Activated T-helper 2 cell treated with anti-CD3 and anti-CD28 coated beads, Interferon-gamma antibody, Interleukin-2, Interleukin-4, amounts not matched to agents 10 μg/mL and 5 μg/mL and 100 μg/mL, durations not matched to agents 14 hours and 24 hours and 36 hours (primary cell): ENCODE measurements at regions not wholly inside any gene's neighbourhood (a gene's known extent, or its start where the extent isn't known, plus 50 kb on each side); places are given as distances from the start of the nearest gene placed in this dataset.
A peak's percentile ranks its signal among the peaks of the same experiment; 100 is the strongest.
"Not testable (repeated sequence)": the region's sequence is repeated elsewhere in the genome, so short reads cannot be mapped to it uniquely, and the experiment has no call there.

Source experiments
- DNase-seq: peaks from one replicate; pipeline ENCODE4 v3.0.0; 2021; ENCODE audit warnings: low spot score
- H3K27ac Mint-ChIP-seq: one replicate; pipeline ENCODE4 v1.8.0; 2021; ENCODE audit warnings: mixed read lengths
- H3K27me3 Mint-ChIP-seq: one replicate; pipeline ENCODE4 v1.8.0; 2021; ENCODE audit warnings: low read depth, mixed read lengths
- H3K36me3 Mint-ChIP-seq: one replicate; pipeline ENCODE4 v1.8.0; 2021; ENCODE audit warnings: low read depth, mixed read lengths
- H3K4me1 Mint-ChIP-seq: one replicate; pipeline ENCODE4 v1.8.0; 2021; ENCODE audit warnings: low read depth, mixed read lengths
- H3K4me3 Mint-ChIP-seq: one replicate; pipeline ENCODE4 v1.8.0; 2021; ENCODE audit warnings: low read depth, mild to moderate bottlenecking, moderate library complexity, mixed read lengths
- H3K9me3 Mint-ChIP-seq: one replicate; pipeline ENCODE4 v1.8.0; 2021; ENCODE audit warnings: mixed read lengths
- intact Hi-C: fragments of 100-400 bp; cut with micrococcal nuclease; formaldehyde crosslinking; loops from one replicate; pipeline ENCODE4 v1.15.1; 2023

DNA sequence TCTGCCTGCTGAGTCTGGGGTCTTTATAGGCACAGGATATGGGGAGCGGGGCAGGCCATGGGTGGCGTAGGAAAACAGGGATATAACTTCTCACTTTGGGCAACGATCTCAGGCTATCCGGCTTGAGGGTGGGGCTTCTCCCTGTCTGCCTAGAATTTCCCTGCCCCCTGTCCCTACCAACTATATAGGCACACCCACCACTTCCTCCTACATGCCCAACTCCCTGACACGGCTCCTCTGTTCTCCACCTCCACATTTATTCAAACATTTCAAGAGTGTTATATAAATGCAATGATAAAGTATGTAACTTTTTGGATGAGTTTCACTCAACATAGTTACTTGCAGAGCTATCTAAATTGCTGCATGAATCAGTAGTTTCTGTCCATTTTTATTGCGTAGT is 363.2 kb upstream of the RORB start:
- no peak for DNase-seq
- no peaks in the 10 kb centered on the region for H3K36me3 Mint-ChIP-seq
- H3K4me1 Mint-ChIP-seq: no peaks in the 10 kb centered on the region
- intact Hi-C loops: no loop called here
- H3K27ac Mint-ChIP-seq: no peak overlapping the region
- no peaks in the 10 kb centered on the region for H3K27me3 Mint-ChIP-seq
- no peak overlapping the region for H3K4me3 Mint-ChIP-seq
- H3K9me3 Mint-ChIP-seq: no peaks in the 10 kb centered on the region

DNA sequence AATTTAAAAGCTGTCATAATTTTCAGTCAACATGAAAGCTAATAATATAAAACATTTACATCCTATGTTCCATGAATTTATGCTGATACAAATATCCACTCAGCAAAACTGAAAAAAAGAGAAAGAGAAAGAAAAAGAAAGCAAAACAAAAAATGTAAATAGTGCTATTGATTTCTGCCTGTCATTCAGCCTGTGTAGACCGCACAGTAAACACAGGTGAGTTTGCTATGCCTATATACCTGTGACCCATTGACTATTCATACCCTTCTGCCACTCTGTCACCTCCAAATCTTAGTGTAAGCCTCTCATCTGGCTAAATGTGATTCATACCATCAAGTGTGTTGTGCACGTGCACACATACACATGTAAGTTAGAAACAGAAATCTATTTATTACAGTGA is 359.0 kb upstream of the RORB start:
- no peaks in the 10 kb centered on the region for H3K36me3 Mint-ChIP-seq
- intact Hi-C loops: no loop called here
- no peak overlapping the region for H3K4me3 Mint-ChIP-seq
- no peaks in the 10 kb centered on the region for H3K27me3 Mint-ChIP-seq
- H3K9me3 Mint-ChIP-seq: no peaks in the 10 kb centered on the region
- no peak overlapping the region for H3K27ac Mint-ChIP-seq
- DNase-seq: no peak
- no peaks in the 10 kb centered on the region for H3K4me1 Mint-ChIP-seq

DNA sequence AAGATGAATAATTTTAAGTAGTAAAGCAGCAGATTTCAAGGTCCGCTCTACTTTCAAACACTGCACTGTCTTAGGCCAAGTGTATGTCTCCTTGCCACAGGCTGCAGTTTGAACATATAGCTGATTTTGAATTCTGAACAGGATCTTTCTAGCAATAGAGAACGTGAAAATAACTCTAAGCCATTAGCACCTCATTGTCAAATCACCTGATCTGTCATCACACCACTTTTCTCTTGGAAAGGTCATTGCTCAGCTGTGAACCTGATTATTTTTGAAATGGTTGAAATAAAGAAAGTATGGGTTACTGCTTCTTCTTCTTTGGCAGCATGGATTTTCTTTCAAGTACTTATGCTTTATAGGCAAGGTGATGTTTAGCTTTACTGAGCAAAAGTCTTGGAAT is 357.0 kb upstream of the RORB start:
- no peaks in the 10 kb centered on the region for H3K4me1 Mint-ChIP-seq
- intact Hi-C loops: no loop called here
- no peak overlapping the region for H3K4me3 Mint-ChIP-seq
- DNase-seq: no peak
- H3K27me3 Mint-ChIP-seq: no peaks in the 10 kb centered on the region
- H3K36me3 Mint-ChIP-seq: no peaks in the 10 kb centered on the region
- no peaks in the 10 kb centered on the region for H3K9me3 Mint-ChIP-seq
- H3K27ac Mint-ChIP-seq: no peak overlapping the region

DNA sequence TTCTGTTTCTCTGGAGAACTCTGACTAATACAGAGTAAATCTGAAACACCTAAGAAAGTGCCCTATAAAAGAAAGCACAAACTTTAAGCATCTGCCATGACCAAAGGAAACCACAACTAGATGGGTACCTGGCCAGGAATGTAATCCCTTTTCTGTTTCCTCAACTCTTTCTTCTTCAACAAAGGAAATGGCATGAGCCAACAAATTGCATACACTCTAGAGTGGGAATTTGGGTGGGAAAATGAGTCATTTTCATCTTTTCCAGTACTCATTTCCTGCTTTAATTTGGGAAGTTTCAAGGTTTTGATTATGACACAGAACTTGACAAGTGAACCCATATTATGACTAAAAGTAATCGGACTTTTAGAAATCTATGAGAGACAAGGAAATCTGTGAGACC is 349.2 kb upstream of the RORB start:
- DNase-seq: no peak
- Mint-ChIP-seq H3K9me3 (peaks cover 3% of the 10 kb centered on the region), H3K4me1 (no peaks in the 10 kb centered on the region), H3K27me3 (no peaks in the 10 kb centered on the region), H3K27ac (no peak overlapping the region), H3K36me3 (no peaks in the 10 kb centered on the region), H3K4me3 (no peak overlapping the region)
- intact Hi-C loops: no loop called here

DNA sequence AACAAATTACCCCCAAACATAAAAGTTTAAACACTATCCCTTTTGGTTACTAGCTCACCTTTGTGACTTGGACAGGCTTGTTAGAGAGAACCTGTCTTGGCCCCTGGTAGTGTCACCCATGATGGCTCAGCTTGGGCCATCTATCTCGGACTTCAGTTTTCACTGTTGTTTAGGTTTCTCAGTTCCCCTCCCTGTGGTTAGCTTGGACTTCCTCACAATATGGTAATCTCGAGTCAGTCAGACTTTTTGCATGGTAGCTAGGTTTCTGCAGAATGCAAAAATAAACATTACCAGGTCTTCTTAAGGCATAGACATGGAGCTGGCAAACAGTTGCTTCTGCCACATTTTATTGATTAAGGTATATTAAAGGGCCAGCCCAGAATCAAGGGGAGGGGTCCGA is 324.3 kb upstream of the RORB start:
- Mint-ChIP-seq H3K4me3 (no peak overlapping the region), H3K9me3 (peaks cover 4% of the 10 kb centered on the region)
- intact Hi-C loops: no loop called here

DNA sequence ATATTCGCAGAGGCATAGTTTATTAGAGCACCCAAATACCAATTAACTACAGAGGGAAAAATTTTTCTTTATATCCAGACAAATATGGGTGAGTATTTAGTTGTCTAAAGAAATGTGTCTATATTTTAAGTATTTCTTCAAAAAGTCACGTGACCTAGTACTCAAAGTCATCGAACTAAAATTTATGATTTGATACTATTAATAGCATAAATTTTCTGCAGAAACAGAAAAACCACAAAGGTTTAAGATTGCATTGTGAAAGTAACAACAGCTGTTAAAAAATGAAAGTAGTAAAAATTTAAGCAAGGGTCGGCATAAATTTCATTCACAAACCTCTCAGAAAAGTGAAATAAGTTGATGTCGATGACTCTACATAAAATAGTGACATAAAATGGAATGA is 323.9 kb upstream of the RORB start:
- DNase-seq: no peak
- intact Hi-C loops: no loop called here
- H3K9me3 Mint-ChIP-seq: peaks cover 4% of the 10 kb centered on the region
- no peak overlapping the region for H3K4me3 Mint-ChIP-seq
- peaks cover 4% of the 10 kb centered on the region for H3K4me1 Mint-ChIP-seq
- no peaks in the 10 kb centered on the region for H3K36me3 Mint-ChIP-seq
- H3K27me3 Mint-ChIP-seq: no peaks in the 10 kb centered on the region
- no peak overlapping the region for H3K27ac Mint-ChIP-seq

More for the DNA sequence above, 324.3 kb upstream of the RORB start:
- Mint-ChIP-seq H3K36me3 (no peaks in the 10 kb centered on the region), H3K27me3 (no peaks in the 10 kb centered on the region), H3K4me1 (peaks cover 4% of the 10 kb centered on the region), H3K27ac (no peak overlapping the region)
- DNase-seq: no peak

DNA sequence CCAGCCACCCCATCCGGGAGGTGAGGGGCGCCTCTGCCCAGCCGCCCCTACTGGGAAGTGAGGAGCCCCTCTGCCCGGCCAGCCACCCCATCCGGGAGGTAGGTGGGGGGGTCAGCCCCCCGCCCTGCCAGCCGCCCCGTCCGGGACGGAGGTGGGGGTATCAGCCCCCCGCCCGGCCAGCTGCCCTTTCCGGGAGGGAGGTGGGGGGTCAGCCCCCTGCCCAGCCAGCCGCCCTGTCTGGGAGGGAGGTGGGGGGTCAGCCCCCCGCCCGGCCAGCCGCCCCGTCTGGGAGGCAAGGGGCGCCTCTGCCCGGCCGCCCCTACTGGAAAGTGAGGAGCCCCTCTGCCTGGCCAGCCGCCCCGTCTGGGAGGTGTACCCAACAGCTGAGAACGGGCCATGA is 299.4 kb upstream of the RORB start:
- H3K27me3 Mint-ChIP-seq, H3K4me1 Mint-ChIP-seq, H3K9me3 Mint-ChIP-seq, H3K27ac Mint-ChIP-seq, DNase-seq, H3K4me3 Mint-ChIP-seq, H3K36me3 Mint-ChIP-seq, intact Hi-C loops: not testable (repeated sequence)

DNA sequence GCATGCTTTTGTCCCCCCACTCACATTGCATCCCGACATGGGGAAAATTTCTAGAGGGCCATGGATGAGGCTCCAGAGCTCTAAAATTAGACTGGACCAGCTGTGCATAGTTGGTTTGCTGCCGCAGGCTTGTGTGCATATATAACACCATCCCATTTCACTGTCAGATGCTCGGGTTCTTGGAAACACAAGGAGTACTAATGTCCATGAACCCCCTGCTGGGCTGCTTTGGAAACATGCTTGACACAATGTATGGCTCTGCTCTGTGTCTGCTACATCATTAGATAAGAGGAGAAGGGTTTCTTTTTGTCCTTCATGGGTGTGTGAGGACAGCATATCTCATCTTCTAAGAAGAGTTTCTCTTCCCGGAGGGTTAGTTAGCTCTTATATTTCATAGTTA is 292.1 kb upstream of the RORB start:
- DNase-seq: no peak
- intact Hi-C loops: no loop called here
- H3K9me3 Mint-ChIP-seq: no peaks in the 10 kb centered on the region
- no peaks in the 10 kb centered on the region for H3K27me3 Mint-ChIP-seq
- no peaks in the 10 kb centered on the region for H3K4me1 Mint-ChIP-seq
- no peak overlapping the region for H3K4me3 Mint-ChIP-seq
- H3K36me3 Mint-ChIP-seq: no peaks in the 10 kb centered on the region
- H3K27ac Mint-ChIP-seq: no peak overlapping the region

DNA sequence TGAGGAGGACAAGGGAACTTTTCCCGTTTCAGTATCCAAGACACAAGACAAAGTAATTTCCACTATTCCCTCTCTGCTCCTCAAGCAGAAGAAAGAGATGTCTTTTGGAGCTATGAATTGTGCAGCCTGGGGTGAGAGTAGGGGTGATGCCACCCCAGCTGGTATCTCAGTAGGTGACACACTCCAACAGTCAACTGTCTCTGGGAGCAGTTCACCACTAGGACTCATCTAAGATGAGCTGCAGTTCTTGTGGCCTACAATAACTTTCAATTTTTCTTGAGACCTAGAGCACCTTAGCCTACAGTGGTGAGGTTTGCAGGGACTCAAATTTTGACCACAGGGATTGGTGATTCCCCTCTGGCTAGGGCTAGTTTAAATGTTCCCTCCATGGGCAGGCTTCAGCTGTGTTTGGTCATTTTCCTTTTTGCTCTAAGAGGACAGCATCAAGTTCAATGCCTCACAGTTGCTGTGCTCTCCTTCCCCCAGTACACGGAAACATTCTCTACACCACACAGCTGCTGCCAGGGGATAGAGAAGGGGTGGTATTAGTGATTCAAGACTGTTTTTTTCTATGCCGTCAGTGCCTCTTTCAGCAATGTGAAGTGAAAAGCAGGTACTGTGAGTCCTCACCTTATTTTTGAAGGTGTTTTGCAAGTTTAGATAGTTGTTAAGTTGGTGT is 278.6 kb upstream of the RORB start:
- Mint-ChIP-seq H3K27me3 (no peaks in the 10 kb centered on the region), H3K4me1 (peaks cover 3% of the 10 kb centered on the region), H3K36me3 (peaks cover 4% of the 10 kb centered on the region), H3K4me3 (no peak overlapping the region), H3K27ac (no peak overlapping the region), H3K9me3 (peaks cover 21% of the 10 kb centered on the region)
- intact Hi-C loops: no loop called here
- DNase-seq: no peak

DNA sequence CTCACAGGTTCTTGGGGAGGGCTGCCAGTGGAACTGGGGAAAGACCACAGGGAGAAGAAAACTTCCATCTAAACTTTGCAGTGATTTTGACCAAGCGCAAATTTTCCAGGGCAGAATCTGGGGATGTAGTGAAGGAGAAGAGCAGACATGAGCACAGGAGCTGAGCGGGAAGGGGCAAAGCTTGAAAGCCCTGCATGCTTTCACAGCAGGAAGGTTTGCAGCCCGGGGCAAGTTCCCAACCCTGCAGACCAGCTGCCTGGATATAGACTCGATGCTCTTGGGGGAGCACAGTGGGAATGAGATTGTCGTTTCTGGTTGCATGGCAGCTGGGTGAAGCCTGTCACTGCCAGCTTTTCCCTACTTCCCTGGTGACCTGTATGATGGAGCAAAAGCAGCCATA is 276.8 kb upstream of the RORB start:
- no peak overlapping the region for H3K4me3 Mint-ChIP-seq
- intact Hi-C loops: no loop called here
- H3K27ac Mint-ChIP-seq: no peak overlapping the region
- H3K9me3 Mint-ChIP-seq: peaks cover 21% of the 10 kb centered on the region
- H3K27me3 Mint-ChIP-seq: no peaks in the 10 kb centered on the region
- H3K36me3 Mint-ChIP-seq: peaks cover 4% of the 10 kb centered on the region
- DNase-seq: no peak
- peaks cover 3% of the 10 kb centered on the region for H3K4me1 Mint-ChIP-seq

DNA sequence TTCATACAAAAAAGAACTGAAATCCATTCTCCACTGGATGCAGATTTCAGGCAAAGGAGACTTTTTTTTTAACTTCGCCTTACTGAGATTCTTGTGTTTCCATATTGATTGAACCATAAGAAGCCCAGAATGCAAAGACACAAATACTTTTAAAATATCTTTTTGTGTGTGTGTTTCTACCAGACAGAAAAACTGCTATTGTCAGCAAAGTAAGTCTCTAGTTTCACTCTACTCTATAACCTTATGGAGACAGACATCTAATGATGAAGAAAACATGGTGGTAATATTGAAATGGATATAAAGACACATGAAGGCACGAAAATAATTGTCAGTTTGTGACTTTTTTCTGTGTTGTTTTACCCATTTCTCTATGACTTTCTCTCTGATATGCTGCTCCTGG is 260.3 kb upstream of the RORB start:
- Mint-ChIP-seq H3K4me1 (no peaks in the 10 kb centered on the region), H3K27me3 (no peaks in the 10 kb centered on the region), H3K27ac (no peak overlapping the region), H3K36me3 (peaks cover 28% of the 10 kb centered on the region), H3K9me3 (peaks cover 41% of the 10 kb centered on the region), H3K4me3 (no peak overlapping the region)
- intact Hi-C loops: no loop called here
- no peak for DNase-seq

DNA sequence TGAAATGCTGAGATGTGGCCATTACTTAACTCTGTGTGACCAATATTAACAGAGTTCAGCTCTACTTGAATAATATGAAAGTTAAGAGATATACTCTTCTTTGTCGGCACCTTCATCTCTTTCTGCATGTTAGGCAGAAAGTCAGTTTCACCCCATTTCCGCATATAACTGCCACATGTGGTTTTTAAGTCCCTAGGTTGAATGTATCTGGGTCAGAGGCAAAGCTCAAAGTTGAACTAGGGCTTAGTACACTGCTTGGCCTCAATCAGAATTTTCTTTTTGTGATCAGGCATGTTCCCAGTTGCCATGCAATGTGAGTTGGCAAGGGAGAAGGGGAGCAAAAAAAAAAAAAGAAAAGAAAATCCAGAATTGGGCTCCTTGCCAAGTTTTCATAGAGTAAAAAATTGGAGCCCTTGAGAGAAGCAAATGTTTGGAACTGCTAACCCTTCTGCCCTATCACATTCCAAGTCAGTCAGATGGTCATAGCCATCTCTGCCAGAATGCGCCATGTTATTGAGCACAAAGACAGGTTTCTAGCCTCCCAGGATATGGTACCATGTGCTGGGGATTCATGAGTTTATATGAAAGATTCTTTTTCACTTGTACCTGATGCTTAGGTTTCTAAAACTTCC is 251.2 kb upstream of the RORB start:
- Mint-ChIP-seq H3K4me1 (peaks cover 22% of the 10 kb centered on the region), H3K36me3 (peaks cover 53% of the 10 kb centered on the region), H3K4me3 (no peak overlapping the region), H3K9me3 (peaks cover 71% of the 10 kb centered on the region), H3K27me3 (no peaks in the 10 kb centered on the region), H3K27ac (peak overlapping the region; percentile 80)
- DNase-seq: peak; percentile 9
- intact Hi-C loops: loop anchor here (2.0 to 10.0 kb wide), 2 partner anchors 31 to 121 kb away; no protein-coding TSS in a partner anchor

DNA sequence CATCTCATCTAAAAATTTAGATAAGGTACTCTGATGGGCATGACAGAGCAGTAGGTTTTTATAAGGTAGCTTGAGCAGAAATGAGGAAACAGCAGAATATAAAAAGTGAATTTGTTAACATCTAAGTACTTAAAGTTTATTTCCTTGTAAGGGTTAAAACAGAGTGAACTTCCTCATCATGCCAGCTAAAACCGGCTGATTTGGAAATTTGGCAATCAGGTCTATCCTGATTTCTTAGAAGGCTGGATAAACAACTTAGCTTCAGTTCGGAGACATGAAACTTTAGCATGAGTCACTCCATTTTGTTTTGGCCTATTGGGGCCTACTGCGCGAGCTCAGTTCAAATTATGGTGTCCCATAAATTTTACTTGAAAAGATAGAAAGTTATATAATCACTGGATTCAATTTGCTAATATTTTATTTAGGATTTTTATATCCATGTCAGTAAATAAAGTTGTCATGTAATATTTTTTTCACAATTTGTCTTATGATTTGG is 241.6 kb upstream of the RORB start:
- Mint-ChIP-seq H3K4me1 (peaks cover 1% of the 10 kb centered on the region), H3K9me3 (peaks cover 3% of the 10 kb centered on the region)

More for the DNA sequence above, 241.6 kb upstream of the RORB start:
- H3K27ac Mint-ChIP-seq: no peak overlapping the region
- no peak overlapping the region for H3K4me3 Mint-ChIP-seq
- peaks cover 1% of the 10 kb centered on the region for H3K27me3 Mint-ChIP-seq
- H3K36me3 Mint-ChIP-seq: no peaks in the 10 kb centered on the region
- DNase-seq: no peak
- intact Hi-C loops: no loop called here
